ENCODE measurements at regions not wholly inside any gene's neighbourhood (a gene's known extent, or its start where the extent isn't known, plus 50 kb on each side); places are given as distances from the start of the nearest gene placed in this dataset.
A peak's percentile ranks its signal among the peaks of the same experiment; 100 is the strongest.

GRCh38 chr10:36175954-36176353 is 533.9 kb upstream of the FZD8 start:
- DNase-seq (ENCODE audit: low read depth, low spot score): no peak

GRCh38 chr10:36173364-36173763 is 531.3 kb upstream of the FZD8 start:
- no peak for DNase-seq (ENCODE audit: low read depth, low spot score)

- no peak for DNase-seq (ENCODE audit: low read depth, low spot score)
These were observed 530.2 kb upstream of the FZD8 start for GRCh38 chr10:36171953-36172940.

GRCh38 chr10:36171556-36171952 is 529.5 kb upstream of the FZD8 start:
- DNase-seq (ENCODE audit: low read depth, low spot score): no peak

- DNase-seq (ENCODE audit: low read depth, low spot score): no peak
These were observed 528.9 kb upstream of the FZD8 start for GRCh38 chr10:36170943-36171501.

- DNase-seq (ENCODE audit: low read depth, low spot score): no peak
These were observed 528.1 kb upstream of the FZD8 start for GRCh38 chr10:36170142-36170719.

GRCh38 chr10:36168777-36169176 is 526.7 kb upstream of the FZD8 start:
- DNase-seq (ENCODE audit: low read depth, low spot score): no peak

GRCh38 chr10:36164556-36165504 is 522.7 kb upstream of the FZD8 start:
- no peak for DNase-seq (ENCODE audit: low read depth, low spot score)

- DNase-seq (ENCODE audit: low read depth, low spot score): no peak
These were observed 521.7 kb upstream of the FZD8 start for GRCh38 chr10:36163827-36164226.

- DNase-seq (ENCODE audit: low read depth, low spot score): no peak
These were observed 515.4 kb upstream of the FZD8 start for GRCh38 chr10:36157486-36157885.

GRCh38 chr10:36148207-36148606 is 506.1 kb upstream of the FZD8 start:
- peak; percentile 25 for DNase-seq (ENCODE audit: low read depth, low spot score)

GRCh38 chr10:36147529-36147928 is 505.4 kb upstream of the FZD8 start:
- no peak for DNase-seq (ENCODE audit: low read depth, low spot score)

- DNase-seq (ENCODE audit: low read depth, low spot score): no peak
These were observed 499.9 kb upstream of the FZD8 start for GRCh38 chr10:36141856-36142560.

GRCh38 chr10:36129051-36129450 is 487.0 kb upstream of the FZD8 start:
- DNase-seq (ENCODE audit: low read depth, low spot score): no peak

GRCh38 chr10:36126076-36126475 is 484.0 kb upstream of the FZD8 start:
- DNase-seq (ENCODE audit: low read depth, low spot score): no peak

GRCh38 chr10:36119455-36119854 is 477.4 kb upstream of the FZD8 start:
- no peak for DNase-seq (ENCODE audit: low read depth, low spot score)

- no peak for DNase-seq (ENCODE audit: low read depth, low spot score)
These were observed 476.2 kb upstream of the FZD8 start for GRCh38 chr10:36118314-36118713.

GRCh38 chr10:36117890-36118289 is 475.8 kb upstream of the FZD8 start:
- DNase-seq (ENCODE audit: low read depth, low spot score): no peak

GRCh38 chr10:36117231-36117630 is 475.1 kb upstream of the FZD8 start:
- no peak for DNase-seq (ENCODE audit: low read depth, low spot score)

GRCh38 chr10:36116731-36117130 is 474.6 kb upstream of the FZD8 start:
- DNase-seq (ENCODE audit: low read depth, low spot score): no peak

- DNase-seq (ENCODE audit: low read depth, low spot score): no peak
These were observed 473.9 kb upstream of the FZD8 start for GRCh38 chr10:36116040-36116439.

Data from brain pericyte (primary cell).